ENCODE measurements at regions not wholly inside any gene's neighbourhood (a gene's known extent, or its start where the extent isn't known, plus 50 kb on each side); places are given as distances from the start of the nearest gene placed in this dataset.

DNA sequence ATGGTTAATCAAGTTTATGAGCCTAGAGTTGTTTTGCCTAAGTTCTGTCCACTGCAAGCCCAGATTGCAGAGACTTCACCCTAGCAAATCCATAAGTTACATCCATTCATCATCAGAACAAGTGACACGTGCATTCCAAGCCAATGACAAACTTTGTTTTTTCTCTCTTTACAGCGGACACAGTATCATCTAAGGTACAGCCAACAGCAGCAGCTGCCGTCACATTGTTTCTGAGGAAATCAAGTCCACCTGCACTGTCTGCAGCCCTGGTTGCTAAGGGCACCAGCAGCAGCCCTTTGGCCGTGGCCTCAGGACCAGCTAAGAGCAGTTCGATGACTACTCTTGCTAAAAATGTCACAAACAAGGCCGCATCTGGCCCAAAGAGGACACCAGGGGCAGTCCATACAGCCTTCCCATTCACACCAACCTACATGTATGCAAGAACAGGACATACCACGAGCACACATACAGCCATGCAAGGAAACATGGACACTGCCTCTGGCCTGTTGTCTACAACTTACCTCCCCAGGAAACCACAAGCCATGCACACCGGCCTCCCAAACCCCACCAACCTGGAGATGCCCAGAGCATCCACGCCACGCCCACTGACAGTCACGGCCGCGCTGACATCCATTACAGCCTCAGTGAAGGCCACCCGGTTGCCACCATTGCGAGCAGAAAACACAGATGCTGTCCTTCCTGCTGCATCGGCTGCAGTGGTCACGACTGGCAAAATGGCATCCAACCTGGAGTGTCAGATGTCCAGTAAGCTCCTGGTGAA lies 155.8 kb downstream of the C11orf91 start:
- TF ChIP-seq CTCF (IDR thresholded peaks at IDR 0.05) (no peak), POLR2A (IDR thresholded peaks at IDR 0.05) (no peak)
